Fibroblast of skin of back (primary cell): ENCODE measurements at regions not wholly inside any gene's neighbourhood (a gene's known extent, or its start where the extent isn't known, plus 50 kb on each side); places are given as distances from the start of the nearest gene placed in this dataset.
A peak's percentile ranks its signal among the peaks of the same experiment; 100 is the strongest.
"Not testable (repeated sequence)": the region's sequence is repeated elsewhere in the genome, so short reads cannot be mapped to it uniquely, and the experiment has no call there.

Source experiments
- DNase-seq: peaks from one replicate; pipeline ENCODE4 v3.0.0-alpha.2; 2013

DNA sequence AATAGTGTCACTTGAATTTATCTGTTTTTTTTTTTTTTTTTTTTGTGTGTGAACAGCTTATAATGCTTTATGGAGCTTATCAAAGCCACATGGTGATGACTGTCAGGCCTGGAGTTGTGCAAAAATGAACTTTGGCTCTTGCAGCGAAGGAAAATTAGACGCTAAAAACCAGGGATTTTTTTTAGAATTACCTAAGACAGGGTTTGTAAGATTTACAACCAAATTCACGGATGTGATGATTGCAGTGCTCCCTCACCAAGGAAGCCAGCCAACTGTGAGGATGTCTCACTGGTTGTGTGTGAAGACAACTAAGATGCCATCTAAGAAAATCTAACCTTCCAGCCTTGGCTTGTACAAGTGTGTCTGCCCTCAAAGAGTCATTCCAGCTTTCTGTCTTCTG is 127.1 kb upstream of the SLC4A4 start:
- DNase-seq = no peak

DNA sequence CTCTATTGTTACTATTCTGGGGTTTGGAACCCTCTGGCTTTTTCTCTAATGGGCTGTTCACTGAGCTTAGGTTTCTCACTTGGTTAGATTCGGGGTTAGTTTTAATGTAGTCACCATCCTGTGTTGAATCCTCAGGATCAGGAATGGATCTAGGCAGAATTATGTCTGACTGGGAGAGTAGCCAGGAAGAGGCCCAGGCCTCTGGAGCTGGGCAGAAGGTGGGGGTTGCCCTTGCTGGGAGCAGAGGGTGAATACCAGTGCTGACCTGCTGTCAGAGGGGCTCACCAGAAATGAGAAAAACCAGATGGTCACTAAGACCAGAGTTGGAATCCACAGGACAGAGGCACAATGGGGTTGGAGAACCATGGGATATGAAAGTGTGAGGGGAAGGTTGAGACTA is 126.6 kb upstream of the SLC4A4 start:
- DNase-seq = no peak

DNA sequence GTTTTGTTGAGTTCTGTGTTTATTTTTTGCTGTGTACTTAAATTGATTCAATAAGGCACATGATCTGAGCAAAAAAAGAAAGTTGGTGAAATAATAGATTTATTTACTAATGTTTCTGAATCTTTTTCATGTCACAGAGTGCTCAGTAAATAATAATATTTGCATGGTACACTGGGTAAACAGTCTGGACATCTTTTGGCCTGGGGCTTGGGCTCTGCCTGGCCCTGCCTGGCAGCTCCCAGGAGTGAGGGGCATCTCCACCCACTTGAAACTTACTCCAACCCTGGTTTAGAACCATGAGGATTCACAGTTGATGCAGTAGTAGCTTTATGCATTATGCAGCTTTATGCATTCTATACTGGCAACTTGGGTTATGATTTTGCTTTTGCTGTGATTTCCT is 124.2 kb upstream of the SLC4A4 start:
- no peak for DNase-seq

DNA sequence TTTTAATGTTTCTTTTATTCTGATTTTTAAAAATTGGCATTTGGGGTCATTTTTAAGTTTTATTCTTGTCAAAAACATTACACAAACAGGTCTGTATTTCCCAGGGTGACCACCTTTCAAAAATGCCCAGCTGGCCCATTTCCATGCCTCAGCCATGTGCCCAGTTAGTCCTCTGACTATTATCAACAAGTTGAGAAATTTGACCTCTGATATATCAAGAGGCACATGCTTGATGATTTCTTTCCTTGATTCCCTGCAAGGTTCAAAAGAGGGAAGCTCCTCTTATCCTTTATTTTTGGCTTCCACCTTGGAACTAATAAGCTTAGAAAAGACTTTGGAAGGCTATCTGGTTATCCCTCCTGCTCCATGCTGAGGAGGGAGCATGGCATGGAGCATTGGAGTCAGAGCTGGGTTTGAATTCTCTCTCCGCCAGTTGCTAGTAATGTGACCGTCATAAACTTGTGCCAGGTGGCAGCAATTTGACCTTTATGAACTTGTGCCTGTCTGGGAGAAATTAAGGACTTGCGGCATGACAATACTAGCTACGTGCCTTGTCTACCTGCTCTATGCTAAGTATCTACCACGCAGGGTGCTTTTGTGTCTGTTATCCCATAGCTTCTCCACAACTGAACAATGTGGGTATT is 122.4 kb upstream of the SLC4A4 start:
- no peak for DNase-seq

DNA sequence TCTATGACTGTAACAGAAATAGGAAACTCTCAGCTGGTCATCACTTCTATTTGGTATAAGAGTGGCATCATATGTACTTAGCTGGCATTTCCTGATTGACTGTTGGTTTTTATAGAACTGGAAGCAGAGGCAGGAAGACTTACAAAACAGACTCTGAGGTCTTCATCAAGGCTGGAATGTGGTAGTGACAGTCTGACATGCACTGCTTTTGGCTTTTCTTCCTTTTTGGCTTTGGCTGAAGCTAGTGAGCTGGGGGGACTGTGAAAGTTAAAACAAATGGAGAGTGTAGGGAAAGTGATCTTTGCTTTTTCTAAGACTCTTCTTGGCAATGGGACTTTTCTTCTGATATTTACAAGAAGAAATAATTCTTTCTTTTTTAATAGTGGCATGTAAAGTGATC is 121.1 kb upstream of the SLC4A4 start:
- DNase-seq = peak; percentile 46

DNA sequence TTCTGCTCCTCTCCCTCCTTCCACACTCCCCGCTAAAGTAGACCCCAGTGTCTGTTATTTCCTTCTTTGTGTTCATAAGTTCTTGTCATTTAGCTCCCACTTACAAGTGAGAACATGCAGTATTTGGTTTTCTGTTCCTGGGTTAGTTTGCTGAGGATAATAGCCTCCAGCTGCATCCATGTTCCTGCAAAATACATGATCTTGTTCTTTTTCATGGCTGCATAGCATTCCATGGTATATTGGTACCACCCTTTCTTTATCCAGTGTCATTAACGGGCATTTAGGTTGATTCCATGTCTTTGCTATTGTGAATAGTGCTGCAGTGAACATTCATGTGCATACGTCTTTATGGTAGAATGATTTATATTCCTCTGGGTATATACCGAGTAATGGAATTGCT is 118.0 kb upstream of the SLC4A4 start:
- not testable (repeated sequence) for DNase-seq

- no peak for DNase-seq
These were observed 117.0 kb upstream of the SLC4A4 start for GRCh38 chr4:71221510-71222466.

DNA sequence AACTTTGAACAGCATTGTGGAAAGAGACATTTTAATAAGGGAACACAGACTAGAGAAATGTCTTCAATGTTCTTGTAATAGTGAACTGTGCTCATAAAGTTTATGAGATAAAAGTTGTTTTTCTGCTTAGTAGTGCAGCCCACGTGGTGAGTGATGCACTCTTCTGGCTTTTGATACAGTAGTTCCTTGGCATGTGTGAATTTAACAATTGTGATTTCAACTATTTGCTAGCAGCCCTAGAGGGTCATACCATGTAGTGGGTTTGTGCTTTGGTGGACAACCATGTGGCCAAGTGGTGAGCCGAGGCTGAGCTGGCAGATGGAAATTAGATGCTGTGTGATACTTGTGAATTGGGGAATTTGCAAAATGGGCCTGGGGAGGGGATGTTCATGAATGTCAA is 116.2 kb upstream of the SLC4A4 start:
- DNase-seq = no peak

- peak; percentile 62 for DNase-seq
These were observed 109.1 kb upstream of the SLC4A4 start for GRCh38 chr4:71229477-71230270.

DNA sequence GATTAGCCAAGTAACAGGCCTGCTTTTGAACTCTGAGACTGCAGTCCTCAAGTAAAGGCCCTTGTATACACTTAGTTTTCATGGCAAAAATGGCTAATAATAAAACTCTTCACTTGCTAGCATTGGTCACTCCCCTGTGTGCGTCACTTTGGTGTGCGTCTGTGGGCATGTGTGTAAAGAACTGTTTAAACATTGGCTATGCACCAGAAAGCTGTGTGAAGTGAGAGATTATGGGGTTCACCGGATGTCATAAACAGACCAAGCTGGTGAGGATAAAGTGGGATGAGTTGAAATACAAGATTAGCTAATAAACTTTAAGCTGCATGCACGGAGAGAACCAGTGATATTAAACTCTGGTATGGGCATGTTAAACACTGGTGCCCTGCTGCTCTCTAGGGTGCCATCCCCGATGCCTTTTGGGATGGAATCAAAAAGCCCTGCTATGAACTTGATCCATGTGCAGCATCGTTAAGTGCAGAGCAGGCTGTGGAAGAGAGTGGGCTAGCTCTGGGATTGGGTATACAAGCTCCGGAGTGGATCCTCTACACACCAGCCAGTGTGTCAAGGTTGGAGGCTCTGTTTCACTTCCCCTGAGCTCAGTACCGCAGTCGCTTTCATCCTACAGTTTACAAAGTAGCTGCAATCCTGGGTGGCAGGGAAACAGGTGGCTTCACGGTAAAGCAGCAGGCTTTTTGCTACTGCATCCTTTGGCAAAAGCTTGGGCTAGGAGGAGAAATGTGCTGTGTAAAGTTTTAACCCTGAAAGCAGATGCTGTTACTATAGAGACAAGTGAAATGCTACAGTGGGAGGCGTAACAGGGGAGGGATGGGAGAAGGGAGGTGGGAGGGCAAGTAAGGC is 108.3 kb upstream of the SLC4A4 start:
- DNase-seq = no peak

DNA sequence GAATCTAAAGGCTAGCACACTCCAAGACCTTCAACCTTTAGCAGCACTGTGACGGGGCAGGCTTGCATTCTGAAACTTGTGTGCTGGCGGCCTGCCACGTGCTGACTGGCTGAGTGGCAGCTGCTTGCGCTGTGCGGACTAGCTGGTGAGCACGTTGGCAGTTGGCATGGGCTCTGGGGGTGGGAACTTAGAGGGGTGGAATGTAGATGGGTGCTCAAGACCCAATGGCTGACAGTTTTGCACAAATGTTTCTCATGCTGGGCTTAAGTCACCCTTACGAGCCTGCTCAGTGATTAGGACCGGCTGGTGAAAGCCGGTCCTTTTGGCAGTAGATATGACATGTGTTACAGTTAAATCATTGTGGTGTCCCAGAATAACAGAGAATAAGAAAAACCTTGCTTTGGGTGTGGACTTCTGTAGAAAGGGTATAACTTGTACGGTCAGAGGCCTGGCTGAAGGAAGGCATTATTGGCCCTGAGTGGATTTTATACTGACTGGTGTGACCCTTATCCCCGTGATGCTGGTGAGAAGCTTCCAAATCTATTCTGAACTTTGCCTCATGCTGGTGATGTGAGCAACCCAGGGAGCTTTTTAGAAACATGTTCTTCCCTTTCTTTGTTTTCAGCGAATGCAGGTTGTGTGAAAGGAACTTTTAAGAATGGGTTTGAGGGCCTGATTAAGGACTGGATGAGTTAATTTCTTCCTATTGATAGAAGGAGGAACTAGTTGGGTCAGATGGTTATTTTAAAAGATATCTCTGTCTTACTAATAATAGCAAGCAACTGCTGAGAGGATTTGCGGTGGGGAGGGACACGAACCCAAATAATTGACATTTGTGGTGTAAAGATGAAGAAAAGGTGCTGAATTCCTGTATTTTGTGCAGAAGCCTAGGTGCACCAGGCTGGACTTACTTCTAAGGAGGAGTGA is 107.4 kb upstream of the SLC4A4 start:
- peak; percentile 69 for DNase-seq

DNA sequence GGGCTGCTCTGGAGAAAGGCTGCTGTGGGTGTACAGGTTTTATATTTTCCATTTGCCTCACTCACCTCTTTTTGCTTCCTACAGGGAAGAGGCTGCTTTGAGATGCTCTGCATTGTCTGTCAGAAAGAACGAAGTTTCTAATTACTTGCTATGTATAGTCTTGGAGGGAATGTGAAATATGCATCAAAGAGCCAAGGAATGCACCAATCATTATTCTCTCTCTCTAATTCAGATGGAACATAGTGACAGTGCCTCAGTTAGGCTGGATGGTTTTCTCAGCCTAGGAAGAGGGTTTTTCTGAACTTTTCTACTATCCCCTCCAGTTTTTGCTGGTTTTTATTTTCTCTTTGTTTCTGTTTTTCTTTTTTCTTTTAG is 106.8 kb upstream of the SLC4A4 start:
- peak; percentile 61 for DNase-seq

DNA sequence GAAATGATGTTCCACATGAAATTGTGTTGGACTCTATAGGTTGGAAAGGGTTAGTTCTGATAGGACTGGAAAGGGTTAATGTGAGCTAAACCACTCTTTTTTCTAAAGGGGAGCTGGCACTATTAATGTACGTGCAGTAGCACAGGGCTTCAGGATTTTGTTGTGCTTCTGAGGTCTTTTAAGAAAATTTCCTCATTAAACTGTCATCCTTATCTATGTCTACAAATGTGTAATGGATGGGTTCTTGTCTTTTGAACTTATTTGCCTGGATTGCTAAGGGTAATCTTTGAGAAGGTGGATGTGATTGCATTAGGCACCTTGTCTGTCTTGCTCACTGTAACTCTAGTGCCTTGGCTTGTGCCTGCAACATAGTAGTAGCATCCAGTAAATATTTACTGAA is 106.0 kb upstream of the SLC4A4 start:
- DNase-seq = no peak

DNA sequence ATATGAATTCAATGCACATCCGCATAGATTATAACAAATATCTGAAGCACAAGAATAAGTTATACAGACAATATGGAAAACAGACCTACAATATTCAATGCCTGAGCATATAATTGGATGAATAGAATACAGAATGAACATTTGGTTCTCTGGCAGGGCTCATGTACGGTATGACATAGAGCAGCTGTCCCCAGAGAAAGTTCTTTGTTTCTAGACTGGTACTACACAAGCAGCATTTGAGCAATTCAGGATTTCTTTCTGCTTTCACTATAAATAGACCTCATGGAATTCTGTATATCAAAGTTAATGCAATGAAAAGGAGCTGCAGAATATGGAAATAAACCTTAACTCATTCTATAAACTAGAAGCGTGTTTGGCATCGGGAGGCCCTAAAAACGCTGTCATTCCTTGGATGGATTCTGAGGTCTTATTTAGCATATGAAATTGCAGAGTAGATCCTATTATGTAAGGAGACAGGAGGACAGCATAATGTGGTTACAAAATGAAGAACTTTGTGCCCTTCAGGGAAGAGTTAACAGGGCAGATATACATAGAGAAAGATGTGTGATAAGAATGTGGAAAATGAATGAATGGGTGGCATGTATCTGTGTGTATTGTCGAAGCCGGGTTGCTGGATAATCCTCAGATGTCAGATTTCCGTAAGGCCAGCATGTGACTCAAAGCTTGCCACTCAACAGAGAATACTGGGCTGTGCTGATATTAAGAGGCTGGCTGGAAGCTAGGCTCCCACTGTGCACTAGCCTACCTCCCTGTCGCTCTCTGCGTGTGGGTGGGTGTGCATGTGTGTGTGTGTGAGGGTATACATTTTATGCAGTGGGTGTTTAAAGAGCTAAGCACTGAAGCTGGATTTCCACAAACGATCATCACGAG is 103.3 kb upstream of the SLC4A4 start:
- no peak for DNase-seq

DNA sequence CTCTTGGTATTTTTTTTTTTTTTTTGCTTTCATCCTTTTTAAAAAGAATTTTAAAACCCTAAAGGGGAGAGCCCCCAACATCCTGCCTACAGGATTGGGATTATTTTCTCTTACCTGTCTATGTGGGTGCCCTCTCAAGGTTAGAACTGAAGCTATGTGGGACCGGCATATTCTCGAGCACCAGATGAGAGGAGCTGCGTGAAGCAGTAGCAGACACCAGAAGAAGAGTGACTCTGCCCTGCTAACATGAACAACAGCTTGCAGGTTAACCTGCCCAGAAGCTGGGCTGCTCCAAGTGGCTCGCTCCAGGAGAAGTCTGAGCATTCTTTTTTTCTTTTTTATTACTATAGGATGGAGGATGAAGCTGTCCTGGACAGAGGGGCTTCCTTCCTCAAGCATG is 102.6 kb upstream of the SLC4A4 start:
- DNase-seq = no peak

- peak; percentile 63 for DNase-seq
These were observed 101.2 kb upstream of the SLC4A4 start for GRCh38 chr4:71237641-71238040.

GRCh38 chr4:71239365-71239764 is 99.5 kb upstream of the SLC4A4 start:
- peak; percentile 54 for DNase-seq

- no peak for DNase-seq
These were observed 98.7 kb upstream of the SLC4A4 start for GRCh38 chr4:71240094-71240493.

DNA sequence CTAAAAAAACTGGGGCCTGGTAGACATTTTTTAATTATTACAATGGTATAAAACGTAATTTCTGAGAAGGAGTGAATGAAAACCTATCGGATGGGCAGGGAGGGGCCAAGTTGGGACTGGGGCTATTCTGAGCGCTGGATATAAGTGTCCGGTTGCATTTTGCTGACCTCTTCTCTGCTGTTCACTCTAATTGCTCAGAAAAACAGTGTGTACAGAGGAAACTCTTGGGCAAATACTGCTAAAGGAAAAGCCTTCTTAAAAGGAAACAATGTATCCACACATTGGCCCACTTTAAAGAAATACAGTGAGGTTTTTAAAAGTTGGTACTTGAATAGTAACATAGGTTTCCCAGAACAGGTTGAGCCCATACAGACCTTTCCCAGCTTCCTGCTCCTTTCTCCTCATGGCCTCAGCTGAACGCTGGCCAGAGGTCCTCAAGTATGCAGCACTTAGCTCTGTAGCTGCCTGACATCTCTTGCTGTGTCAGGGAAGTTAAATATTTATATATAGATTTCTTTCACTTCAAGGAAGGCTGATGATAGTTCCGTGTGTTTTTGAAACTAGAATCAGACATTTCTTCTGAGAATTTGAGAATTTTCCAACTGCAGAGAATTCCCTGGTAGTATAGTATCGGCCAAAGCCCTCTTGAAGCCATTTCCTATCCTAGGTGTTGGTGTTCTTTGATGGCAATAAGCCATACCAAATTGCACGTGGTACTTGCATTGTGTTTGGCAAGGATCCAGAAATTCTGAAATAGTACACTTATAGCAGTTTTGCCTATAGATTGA is 97.1 kb upstream of the SLC4A4 start:
- DNase-seq = peak; percentile 14
